ENCODE measurements at regions not wholly inside any gene's neighbourhood (a gene's known extent, or its start where the extent isn't known, plus 50 kb on each side); places are given as distances from the start of the nearest gene placed in this dataset.

- no peak for DNase-seq (ENCODE audit: extremely low read depth in 1 of 11, low read depth in 9 of 11, low spot score in 4 of 11)
Measured at GRCh38 chr15:46622851-46623250, 988.0 kb downstream of the SQOR start.

- DNase-seq (ENCODE audit: extremely low read depth in 1 of 11, low read depth in 9 of 11, low spot score in 4 of 11): no peak
Measured at GRCh38 chr15:46636206-46636605, 1001.4 kb downstream of the SQOR start.

- no peak for DNase-seq (ENCODE audit: extremely low read depth in 1 of 11, low read depth in 9 of 11, low spot score in 4 of 11)
Measured at GRCh38 chr15:46644501-46645481, 1010.0 kb downstream of the SQOR start.

GRCh38 chr15:46646490-46646889 is 1011.7 kb downstream of the SQOR start:
- DNase-seq (ENCODE audit: extremely low read depth in 1 of 11, low read depth in 9 of 11, low spot score in 4 of 11): no peak

- no peak for DNase-seq (ENCODE audit: extremely low read depth in 1 of 11, low read depth in 9 of 11, low spot score in 4 of 11)
Measured at GRCh38 chr15:46647046-46647445, 1012.2 kb downstream of the SQOR start.

- DNase-seq (ENCODE audit: extremely low read depth in 1 of 11, low read depth in 9 of 11, low spot score in 4 of 11): peak in 5 of 11 donors; percentile 4 to 28 (median 17)
Measured at GRCh38 chr15:46652266-46652665, 1017.4 kb downstream of the SQOR start.

GRCh38 chr15:46654993-46655392 is 1020.2 kb downstream of the SQOR start:
- no peak for DNase-seq (ENCODE audit: extremely low read depth in 1 of 11, low read depth in 9 of 11, low spot score in 4 of 11)

GRCh38 chr15:46660096-46660842 is 1025.4 kb downstream of the SQOR start:
- DNase-seq (ENCODE audit: extremely low read depth in 1 of 11, low read depth in 9 of 11, low spot score in 4 of 11): no peak

GRCh38 chr15:46670258-46670657 is 1035.4 kb downstream of the SQOR start:
- DNase-seq (ENCODE audit: extremely low read depth in 1 of 11, low read depth in 9 of 11, low spot score in 4 of 11): no peak

GRCh38 chr15:46671336-46671735 is 1036.5 kb downstream of the SQOR start:
- DNase-seq (ENCODE audit: extremely low read depth in 1 of 11, low read depth in 9 of 11, low spot score in 4 of 11): no peak

GRCh38 chr15:46672041-46672440 is 1037.2 kb downstream of the SQOR start:
- no peak for DNase-seq (ENCODE audit: extremely low read depth in 1 of 11, low read depth in 9 of 11, low spot score in 4 of 11)

GRCh38 chr15:46676233-46677206 is 1040.8 kb upstream of the SEMA6D start:
- DNase-seq (ENCODE audit: extremely low read depth in 1 of 11, low read depth in 9 of 11, low spot score in 4 of 11): no peak

- no peak for DNase-seq (ENCODE audit: extremely low read depth in 1 of 11, low read depth in 9 of 11, low spot score in 4 of 11)
Measured at GRCh38 chr15:46677491-46677890, 1039.8 kb upstream of the SEMA6D start.

GRCh38 chr15:46681901-46682300 is 1035.4 kb upstream of the SEMA6D start:
- DNase-seq (ENCODE audit: extremely low read depth in 1 of 11, low read depth in 9 of 11, low spot score in 4 of 11): no peak

- DNase-seq (ENCODE audit: extremely low read depth in 1 of 11, low read depth in 9 of 11, low spot score in 4 of 11): no peak
Measured at GRCh38 chr15:46682969-46683791, 1034.1 kb upstream of the SEMA6D start.

GRCh38 chr15:46685096-46685495 is 1032.2 kb upstream of the SEMA6D start:
- no peak for DNase-seq (ENCODE audit: extremely low read depth in 1 of 11, low read depth in 9 of 11, low spot score in 4 of 11)

GRCh38 chr15:46685681-46686080 is 1031.6 kb upstream of the SEMA6D start:
- no peak for DNase-seq (ENCODE audit: extremely low read depth in 1 of 11, low read depth in 9 of 11, low spot score in 4 of 11)

- no peak for DNase-seq (ENCODE audit: extremely low read depth in 1 of 11, low read depth in 9 of 11, low spot score in 4 of 11)
Measured at GRCh38 chr15:46696281-46696680, 1021.0 kb upstream of the SEMA6D start.

All from renal cortex interstitium (tissue), 11 donors.